ENCODE measurements at regions not wholly inside any gene's neighbourhood (a gene's known extent, or its start where the extent isn't known, plus 50 kb on each side); places are given as distances from the start of the nearest gene placed in this dataset.
A peak's percentile ranks its signal among the peaks of the same experiment; 100 is the strongest.
"Not testable (repeated sequence)": the region's sequence is repeated elsewhere in the genome, so short reads cannot be mapped to it uniquely, and the experiment has no call there.

DNA sequence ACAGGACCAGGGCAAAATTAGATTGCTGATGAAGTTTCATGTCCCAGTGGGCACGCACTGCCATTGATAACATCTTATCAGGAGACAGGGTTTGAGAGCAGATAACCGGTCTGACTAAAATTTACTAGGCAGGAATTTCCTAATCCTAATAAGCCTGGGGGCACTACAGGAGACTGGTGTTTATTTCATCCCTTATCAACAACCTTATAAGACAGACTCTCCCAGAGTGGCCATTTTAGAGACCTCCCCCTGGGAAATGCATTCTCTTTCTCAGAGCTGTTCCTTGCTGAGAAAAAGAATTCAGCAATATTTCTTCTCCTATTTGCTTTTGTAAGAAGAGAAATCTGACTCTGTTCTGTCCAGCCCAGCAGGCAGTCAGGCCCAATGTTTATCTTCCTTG is 423.4 kb upstream of the IMPG1 start:
- H3K9me3 Mint-ChIP-seq (ENCODE audit: unreplicated experiment), result peaks cover 24% of the 10 kb centered on the region
- no TSS peak for BruUV-seq (replicated peaks)
- H3K4me3 ChIP-seq (ENCODE audit: low read depth, low read length), result no peak overlapping the region
- intact Hi-C loops (cut with micrococcal nuclease; ENCODE audit: unreplicated experiment), result no loop called here
- no peaks in the 10 kb centered on the region for H3K4me1 ChIP-seq
- H3K36me3 Mint-ChIP-seq (ENCODE audit: insufficient read depth, unreplicated experiment), result no peaks in the 10 kb centered on the region
- TF ChIP-seq, protein P1, sequence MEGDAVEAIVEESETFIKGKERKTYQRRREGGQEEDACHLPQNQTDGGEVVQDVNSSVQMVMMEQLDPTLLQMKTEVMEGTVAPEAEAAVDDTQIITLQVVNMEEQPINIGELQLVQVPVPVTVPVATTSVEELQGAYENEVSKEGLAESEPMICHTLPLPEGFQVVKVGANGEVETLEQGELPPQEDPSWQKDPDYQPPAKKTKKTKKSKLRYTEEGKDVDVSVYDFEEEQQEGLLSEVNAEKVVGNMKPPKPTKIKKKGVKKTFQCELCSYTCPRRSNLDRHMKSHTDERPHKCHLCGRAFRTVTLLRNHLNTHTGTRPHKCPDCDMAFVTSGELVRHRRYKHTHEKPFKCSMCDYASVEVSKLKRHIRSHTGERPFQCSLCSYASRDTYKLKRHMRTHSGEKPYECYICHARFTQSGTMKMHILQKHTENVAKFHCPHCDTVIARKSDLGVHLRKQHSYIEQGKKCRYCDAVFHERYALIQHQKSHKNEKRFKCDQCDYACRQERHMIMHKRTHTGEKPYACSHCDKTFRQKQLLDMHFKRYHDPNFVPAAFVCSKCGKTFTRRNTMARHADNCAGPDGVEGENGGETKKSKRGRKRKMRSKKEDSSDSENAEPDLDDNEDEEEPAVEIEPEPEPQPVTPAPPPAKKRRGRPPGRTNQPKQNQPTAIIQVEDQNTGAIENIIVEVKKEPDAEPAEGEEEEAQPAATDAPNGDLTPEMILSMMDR (IDR thresholded peaks at IDR 0.05; ENCODE audit: insufficient read depth in 1 of 2, low read depth in 1 of 2, low read length in 1 of 2, severe bottlenecking in 1 of 2, unreplicated experiment in 1 of 2), result no peak
- no peak overlapping the region for H3K27ac Mint-ChIP-seq (ENCODE audit: unreplicated experiment)
- no peaks in the 10 kb centered on the region for H3K4me1 Mint-ChIP-seq (ENCODE audit: low read depth, unreplicated experiment)
- H3K27me3 ChIP-seq (replicated peaks; ENCODE audit: control insufficient read depth, insufficient read depth, low read length), result no peaks in the 10 kb centered on the region
- no peaks in the 10 kb centered on the region for H3K9me3 ChIP-seq
- no peak overlapping the region for H3K4me3 Mint-ChIP-seq (ENCODE audit: unreplicated experiment)
- ChIA-PET CTCF (no interaction called here), POLR2A (no interaction called here)
- peak in 1 of 2 experiments; percentile 3 for DNase-seq
- no peaks in the 10 kb centered on the region for H3K36me3 ChIP-seq (ENCODE audit: control insufficient read depth, insufficient read depth, low read length)
- no peaks in the 10 kb centered on the region for H3K27me3 Mint-ChIP-seq (ENCODE audit: insufficient read depth, unreplicated experiment)

DNA sequence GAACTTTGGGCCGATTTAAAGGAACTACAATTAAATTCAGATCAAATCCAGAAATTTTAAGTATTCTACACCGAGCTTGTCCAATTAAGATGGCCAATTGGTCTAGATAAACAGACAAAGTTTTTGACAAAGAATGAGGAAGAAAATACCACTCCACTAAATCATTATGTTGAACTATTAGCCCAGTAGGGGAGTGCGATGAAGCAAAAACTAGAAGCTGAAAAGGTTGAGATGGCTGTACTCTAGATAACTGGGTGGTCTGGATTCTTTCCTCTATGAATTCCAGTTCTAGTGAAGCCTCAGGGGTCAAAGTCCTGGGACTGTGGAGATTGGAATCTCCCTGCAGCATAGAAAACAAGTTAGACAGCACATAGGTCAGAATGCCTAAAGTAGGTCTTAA is 418.9 kb upstream of the IMPG1 start:
- H3K9me3 ChIP-seq; intact Hi-C loops (cut with micrococcal nuclease; ENCODE audit: unreplicated experiment); BruUV-seq (replicated peaks); POLR2A ChIA-PET; H3K27ac Mint-ChIP-seq (ENCODE audit: unreplicated experiment); H3K36me3 ChIP-seq (ENCODE audit: control insufficient read depth, insufficient read depth, low read length); H3K4me3 Mint-ChIP-seq (ENCODE audit: unreplicated experiment); H3K4me3 ChIP-seq (ENCODE audit: low read depth, low read length); CTCF ChIA-PET; H3K4me1 Mint-ChIP-seq (ENCODE audit: low read depth, unreplicated experiment); H3K27me3 Mint-ChIP-seq (ENCODE audit: insufficient read depth, unreplicated experiment); H3K27me3 ChIP-seq (replicated peaks; ENCODE audit: control insufficient read depth, insufficient read depth, low read length); H3K36me3 Mint-ChIP-seq (ENCODE audit: insufficient read depth, unreplicated experiment); H3K4me1 ChIP-seq: not testable (repeated sequence)
- peak in 1 of 2 experiments; percentile 16 for DNase-seq
- peaks cover 36% of the 10 kb centered on the region for H3K9me3 Mint-ChIP-seq (ENCODE audit: unreplicated experiment)

DNA sequence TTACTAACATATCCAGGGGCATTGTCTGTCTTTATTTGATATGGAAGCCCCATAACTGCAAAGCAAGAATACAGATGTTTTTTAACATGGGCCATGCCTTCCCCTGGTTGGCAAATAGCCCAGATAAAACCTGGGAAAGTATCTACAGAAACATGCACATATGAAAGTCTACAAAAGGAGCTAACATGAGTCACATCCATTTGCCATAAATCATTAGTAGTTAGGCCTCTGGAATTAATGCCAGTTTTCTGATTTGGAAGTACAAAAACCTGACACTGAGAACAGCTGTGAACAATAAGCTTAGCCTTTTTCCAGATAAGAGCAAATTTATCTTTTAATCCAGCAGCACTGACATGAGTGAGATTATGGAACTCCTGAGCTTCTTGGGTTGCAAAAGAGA is 418.0 kb upstream of the IMPG1 start:
- no peak overlapping the region for H3K4me3 Mint-ChIP-seq (ENCODE audit: unreplicated experiment)
- Histone ChIP-seq H3K27me3 (replicated peaks; ENCODE audit: control insufficient read depth, insufficient read depth, low read length) (no peaks in the 10 kb centered on the region), H3K9me3 (no peaks in the 10 kb centered on the region), H3K4me3 (ENCODE audit: low read depth, low read length) (no peak overlapping the region), H3K4me1 (no peaks in the 10 kb centered on the region), H3K36me3 (ENCODE audit: control insufficient read depth, insufficient read depth, low read length) (no peaks in the 10 kb centered on the region)
- no peak overlapping the region for H3K27ac Mint-ChIP-seq (ENCODE audit: unreplicated experiment)
- H3K9me3 Mint-ChIP-seq (ENCODE audit: unreplicated experiment), result peaks cover 27% of the 10 kb centered on the region
- POLR2A ChIA-PET, result no interaction called here
- TF ChIP-seq, protein P1 (IDR thresholded peaks at IDR 0.05; ENCODE audit: insufficient read depth in 1 of 2, low read depth in 1 of 2, low read length in 1 of 2, severe bottlenecking in 1 of 2, unreplicated experiment in 1 of 2), result no peak
- H3K4me1 Mint-ChIP-seq (ENCODE audit: low read depth, unreplicated experiment), result no peaks in the 10 kb centered on the region
- CTCF ChIA-PET, result no interaction called here
- intact Hi-C loops (cut with micrococcal nuclease; ENCODE audit: unreplicated experiment), result no loop called here
- no TSS peak for BruUV-seq (replicated peaks)
- H3K27me3 Mint-ChIP-seq (ENCODE audit: insufficient read depth, unreplicated experiment), result no peaks in the 10 kb centered on the region
- H3K36me3 Mint-ChIP-seq (ENCODE audit: insufficient read depth, unreplicated experiment), result no peaks in the 10 kb centered on the region
- DNase-seq, result no peak

DNA sequence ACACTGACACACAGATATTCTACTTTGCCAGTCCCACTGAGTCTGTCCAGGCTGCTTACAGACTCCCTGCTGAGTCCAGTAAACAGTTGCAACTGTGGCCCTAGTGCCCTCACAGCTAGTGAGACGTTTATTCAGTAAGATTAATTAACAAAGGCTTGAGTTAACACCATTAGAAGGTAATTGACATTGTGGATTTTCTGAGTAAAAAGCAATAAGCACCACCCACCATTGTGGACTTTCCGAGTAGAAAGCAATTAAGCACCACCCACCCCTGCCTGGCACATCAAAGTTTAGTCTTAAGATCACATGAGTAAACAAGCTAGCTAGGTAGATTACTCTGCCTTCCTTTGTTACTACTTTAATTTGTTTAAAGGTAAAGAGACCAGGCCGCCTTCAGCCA is 408.6 kb upstream of the IMPG1 start:
- peaks cover 12% of the 10 kb centered on the region for H3K9me3 Mint-ChIP-seq (ENCODE audit: unreplicated experiment)
- H3K4me3 Mint-ChIP-seq (ENCODE audit: unreplicated experiment), result no peak overlapping the region
- no TSS peak for BruUV-seq (replicated peaks)
- H3K27ac Mint-ChIP-seq (ENCODE audit: unreplicated experiment), result no peak overlapping the region
- TF ChIP-seq, protein P1 (IDR thresholded peaks at IDR 0.05; ENCODE audit: insufficient read depth in 1 of 2, low read depth in 1 of 2, low read length in 1 of 2, severe bottlenecking in 1 of 2, unreplicated experiment in 1 of 2), result no peak
- no peaks in the 10 kb centered on the region for H3K27me3 Mint-ChIP-seq (ENCODE audit: insufficient read depth, unreplicated experiment)
- Histone ChIP-seq H3K4me3 (ENCODE audit: low read depth, low read length) (no peak overlapping the region), H3K9me3 (no peaks in the 10 kb centered on the region), H3K4me1 (no peaks in the 10 kb centered on the region), H3K36me3 (ENCODE audit: control insufficient read depth, insufficient read depth, low read length) (no peaks in the 10 kb centered on the region), H3K27me3 (replicated peaks; ENCODE audit: control insufficient read depth, insufficient read depth, low read length) (no peaks in the 10 kb centered on the region)
- intact Hi-C loops (cut with micrococcal nuclease; ENCODE audit: unreplicated experiment), result no loop called here
- no peaks in the 10 kb centered on the region for H3K36me3 Mint-ChIP-seq (ENCODE audit: insufficient read depth, unreplicated experiment)
- DNase-seq, result no peak
- ChIA-PET CTCF (no interaction called here), POLR2A (no interaction called here)
- H3K4me1 Mint-ChIP-seq (ENCODE audit: low read depth, unreplicated experiment), result no peaks in the 10 kb centered on the region
